GM10248 (cell line): ENCODE measurements at regions not wholly inside any gene's neighbourhood (a gene's known extent, or its start where the extent isn't known, plus 50 kb on each side); places are given as distances from the start of the nearest gene placed in this dataset.

Source experiments
- CTCF ChIA-PET: fragments of 300-600 bp; sonication (Branson Sonifier 250); formaldehyde crosslinking; extraction: SDS; loops from one replicate; lab custom pipeline; 2021; ENCODE audit warnings: antibody characterized with exemption; lab: Yijun Ruan, JAX
- POLR2A ChIA-PET: fragments of 350-650 bp; sonication (Branson Sonifier 250); formaldehyde crosslinking; extraction: SDS; loops from one replicate; lab custom pipeline; 2020; ENCODE audit warnings: antibody characterized with exemption; lab: Yijun Ruan, JAX
- DNase-seq: peaks from one replicate; pipeline ENCODE4 v3.0.0; 2012; ENCODE audit errors: extremely low spot score
- CTCF ChIP-seq: IDR thresholded peaks from 2 replicates; pipeline ENCODE4 v1.5.1; 2012; ENCODE audit warnings: mild to moderate bottlenecking, low read depth; ENCODE audit errors: extremely low read depth, missing control alignments, control extremely low read depth

GRCh38 chr7:36083626-36084380 is 69.3 kb upstream of the EEPD1 start:
- POLR2A ChIA-PET, result no interaction called here
- CTCF ChIA-PET, result interaction anchor here (1.1 kb wide), 1 partner anchor 20 kb away, joined by 3 read pairs; no protein-coding TSS in a partner anchor
- TF ChIP-seq CTCF, result no peak
- no peak for DNase-seq

- POLR2A ChIA-PET, result no interaction called here
- TF ChIP-seq CTCF, result no peak
- CTCF ChIA-PET, result no interaction called here
- no peak for DNase-seq
Measured at GRCh38 chr7:36084485-36085091, 68.5 kb upstream of the EEPD1 start.

- TF ChIP-seq CTCF, result no peak
- ChIA-PET POLR2A (no interaction called here), CTCF (no interaction called here)
- no peak for DNase-seq
Measured at GRCh38 chr7:36085096-36085495, 68.0 kb upstream of the EEPD1 start.

GRCh38 chr7:36086571-36086970 is 66.5 kb upstream of the EEPD1 start:
- ChIA-PET POLR2A (no interaction called here), CTCF (interaction anchor here (0.9 to 1.2 kb wide), 2 partner anchors 19 to 233 kb away, joined by 3 read pairs; no protein-coding TSS in a partner anchor)

GRCh38 chr7:36088553-36088952 is 64.5 kb upstream of the EEPD1 start:
- DNase-seq, result no peak
- no peak for TF ChIP-seq CTCF
- ChIA-PET CTCF (no interaction called here), POLR2A (no interaction called here)

More at GRCh38 chr7:36086571-36086970, 66.5 kb upstream of the EEPD1 start:
- TF ChIP-seq CTCF, result no peak
- DNase-seq, result no peak

GRCh38 chr7:36088966-36089365 is 64.1 kb upstream of the EEPD1 start:
- CTCF ChIA-PET, result no interaction called here

More at GRCh38 chr7:36088966-36089365, 64.1 kb upstream of the EEPD1 start:
- no peak for DNase-seq
- TF ChIP-seq CTCF, result no peak
- POLR2A ChIA-PET, result no interaction called here
